Mucosa of rectum (tissue), 2 donors: ENCODE measurements at regions not wholly inside any gene's neighbourhood (a gene's known extent, or its start where the extent isn't known, plus 50 kb on each side); places are given as distances from the start of the nearest gene placed in this dataset.
"Not testable (repeated sequence)": the region's sequence is repeated elsewhere in the genome, so short reads cannot be mapped to it uniquely, and the experiment has no call there.

ENCODE experiments used
- H3K27ac ChIP-seq, 2 donors: one replicate each; pipeline ENCODE4 v1.7.0; 2013; ENCODE audit warnings: inconsistent platforms in 2 of 2, low read depth in 2 of 2, low read length in 2 of 2
- H3K27me3 ChIP-seq, 2 donors: one replicate each; pipeline ENCODE4 v1.7.0; 2013; ENCODE audit warnings: low read length in 2 of 2; ENCODE audit not compliant: control insufficient read depth in 2 of 2, insufficient read depth in 2 of 2
- H3K36me3 ChIP-seq, 2 donors: one replicate each; pipeline ENCODE4 v1.7.0; 2013; ENCODE audit warnings: low read length in 2 of 2; ENCODE audit not compliant: control insufficient read depth in 2 of 2, insufficient read depth in 2 of 2
- H3K4me1 ChIP-seq, 2 donors: one replicate each; pipeline ENCODE4 v1.7.0; 2013; ENCODE audit warnings: low read length in 2 of 2, mild to moderate bottlenecking in 1 of 2; ENCODE audit not compliant: control insufficient read depth in 2 of 2, insufficient read depth in 2 of 2
- H3K4me3 ChIP-seq, 2 donors: one replicate each; pipeline ENCODE4 v1.7.0; 2013; ENCODE audit warnings: low read length in 2 of 2
- H3K9ac ChIP-seq, 2 donors: one replicate each; pipeline ENCODE4 v1.7.0; 2013; ENCODE audit warnings: low read length in 2 of 2, low read depth in 1 of 2, mild to moderate bottlenecking in 1 of 2
- H3K9me3 ChIP-seq, 2 donors: one replicate each; pipeline ENCODE4 v1.7.0; 2013; ENCODE audit warnings: low read length in 2 of 2; ENCODE audit not compliant: control insufficient read depth in 2 of 2
- donor health status: healthy.
- donor health status: Normal muscosa, but diverticular disease.

- no peak overlapping the region for H3K4me3 ChIP-seq
- H3K27me3 ChIP-seq = no peaks in the 10 kb centered on the region
- no peaks in the 10 kb centered on the region for H3K36me3 ChIP-seq
- H3K9ac ChIP-seq = no peak overlapping the region
- no peaks in the 10 kb centered on the region for H3K4me1 ChIP-seq
- no peaks in the 10 kb centered on the region for H3K9me3 ChIP-seq
- H3K27ac ChIP-seq = no peak overlapping the region
Measured at GRCh38 chr2:146437712-146438111, 1407.1 kb upstream of the ACVR2A start.

- Histone ChIP-seq H3K4me3 (no peak overlapping the region), H3K4me1 (no peaks in the 10 kb centered on the region), H3K27me3 (no peaks in the 10 kb centered on the region), H3K36me3 (no peaks in the 10 kb centered on the region), H3K9ac (no peak overlapping the region), H3K9me3 (no peaks in the 10 kb centered on the region), H3K27ac (no peak overlapping the region)
Measured at GRCh38 chr2:146433116-146433875, 1411.5 kb upstream of the ACVR2A start.

GRCh38 chr2:146429366-146429765, 1415.5 kb upstream of the ACVR2A start:
- Histone ChIP-seq H3K9me3 (no peaks in the 10 kb centered on the region), H3K36me3 (no peaks in the 10 kb centered on the region), H3K4me1 (no peaks in the 10 kb centered on the region), H3K4me3 (no peak overlapping the region), H3K9ac (no peak overlapping the region), H3K27ac (no peak overlapping the region), H3K27me3 (no peaks in the 10 kb centered on the region)

- Histone ChIP-seq H3K27ac (no peak overlapping the region), H3K27me3 (no peaks in the 10 kb centered on the region), H3K4me1 (no peaks in the 10 kb centered on the region), H3K9ac (no peak overlapping the region), H3K9me3 (no peaks in the 10 kb centered on the region), H3K36me3 (no peaks in the 10 kb centered on the region), H3K4me3 (no peak overlapping the region)
Measured at GRCh38 chr2:146417942-146418341, 1426.9 kb upstream of the ACVR2A start.

GRCh38 chr2:146415291-146415690, 1429.5 kb upstream of the ACVR2A start:
- H3K9me3 ChIP-seq = no peaks in the 10 kb centered on the region

GRCh38 chr2:146414456-146414855, 1430.4 kb upstream of the ACVR2A start:
- Histone ChIP-seq H3K4me1 (no peaks in the 10 kb centered on the region), H3K9me3 (no peaks in the 10 kb centered on the region), H3K27me3 (no peaks in the 10 kb centered on the region), H3K27ac (no peak overlapping the region), H3K36me3 (no peaks in the 10 kb centered on the region), H3K9ac (no peak overlapping the region), H3K4me3 (no peak overlapping the region)

More at GRCh38 chr2:146415291-146415690, 1429.5 kb upstream of the ACVR2A start:
- Histone ChIP-seq H3K27me3 (no peaks in the 10 kb centered on the region), H3K9ac (no peak overlapping the region), H3K36me3 (no peaks in the 10 kb centered on the region), H3K4me3 (no peak overlapping the region), H3K4me1 (no peaks in the 10 kb centered on the region), H3K27ac (no peak overlapping the region)

- no peaks in the 10 kb centered on the region for H3K4me1 ChIP-seq
- H3K4me3 ChIP-seq = no peak overlapping the region
- no peak overlapping the region for H3K27ac ChIP-seq
- no peak overlapping the region for H3K9ac ChIP-seq
- H3K9me3 ChIP-seq = no peaks in the 10 kb centered on the region
- H3K27me3 ChIP-seq = no peaks in the 10 kb centered on the region
- H3K36me3 ChIP-seq = no peaks in the 10 kb centered on the region
Measured at GRCh38 chr2:146413086-146413610, 1431.7 kb upstream of the ACVR2A start.

- H3K4me1 ChIP-seq = no peaks in the 10 kb centered on the region
- H3K4me3 ChIP-seq = no peak overlapping the region
- no peaks in the 10 kb centered on the region for H3K27me3 ChIP-seq
- no peak overlapping the region for H3K9ac ChIP-seq
- H3K9me3 ChIP-seq = no peaks in the 10 kb centered on the region
- no peaks in the 10 kb centered on the region for H3K36me3 ChIP-seq
- no peak overlapping the region for H3K27ac ChIP-seq
Measured at GRCh38 chr2:146412625-146413024, 1432.2 kb upstream of the ACVR2A start.

- H3K27me3 ChIP-seq, H3K27ac ChIP-seq: not testable (repeated sequence)
Measured at GRCh38 chr2:146405402-146406309, 1439.2 kb upstream of the ACVR2A start.

GRCh38 chr2:146403546-146404160, 1441.2 kb upstream of the ACVR2A start:
- not testable (repeated sequence) for H3K27ac ChIP-seq

More at GRCh38 chr2:146405402-146406309, 1439.2 kb upstream of the ACVR2A start:
- not testable (repeated sequence) for H3K36me3 ChIP-seq, H3K9me3 ChIP-seq, H3K9ac ChIP-seq, H3K4me1 ChIP-seq, H3K4me3 ChIP-seq

More at GRCh38 chr2:146403546-146404160, 1441.2 kb upstream of the ACVR2A start:
- not testable (repeated sequence) for H3K4me1 ChIP-seq, H3K36me3 ChIP-seq, H3K9me3 ChIP-seq, H3K9ac ChIP-seq, H3K4me3 ChIP-seq, H3K27me3 ChIP-seq
